A673 (cell line): ENCODE measurements at regions not wholly inside any gene's neighbourhood (a gene's known extent, or its start where the extent isn't known, plus 50 kb on each side); places are given as distances from the start of the nearest gene placed in this dataset.

Source experiments
- CTCF ChIP-seq: fragments of 300-800, 200-600 bp; sonication (generic); conservative IDR thresholded peaks from 2 replicates; pipeline ENCODE4 v1.5.1; 2017; ENCODE audit warnings: low read depth, mild to moderate bottlenecking, antibody characterized with exemption, low read length, moderate library complexity, mixed read lengths
- EZH2 ChIP-seq: fragments of 200-600 bp; sonication (generic); IDR thresholded peaks from 2 replicates; pipeline ENCODE4 v1.6.1; 2017; ENCODE audit warnings: borderline replicate concordance, low read depth, mild to moderate bottlenecking, mixed read lengths, antibody characterized with exemption, low read length; ENCODE audit not compliant: poor library complexity, severe bottlenecking

GRCh38 chr6:126145351-126145750 is 159.0 kb downstream of the TRMT11 start:
- TF ChIP-seq CTCF (no peak), EZH2 (no peak)
